IPS DF 6.9 (cell line): ENCODE measurements at regions not wholly inside any gene's neighbourhood (a gene's known extent, or its start where the extent isn't known, plus 50 kb on each side); places are given as distances from the start of the nearest gene placed in this dataset.

Source experiments
- DNase-seq: peaks from one replicate; pipeline ENCODE4 v3.0.0-alpha.2; 2013; ENCODE audit warnings: low read depth, low spot score
- H3K27ac ChIP-seq: one replicate; pipeline ENCODE4 v1.5.1; 2013; ENCODE audit warnings: low read length, control low read depth
- H3K27me3 ChIP-seq: 2 replicates; pipeline ENCODE4 v1.6.1; 2013; ENCODE audit warnings: mild to moderate bottlenecking, low read length; ENCODE audit not compliant: control insufficient read depth, insufficient read depth
- H3K36me3 ChIP-seq: 2 replicates; pipeline ENCODE4 v1.6.1; 2013; ENCODE audit warnings: low read length; ENCODE audit not compliant: control insufficient read depth, insufficient read depth
- H3K4me1 ChIP-seq: 2 replicates; pipeline ENCODE4 v1.6.1; 2013; ENCODE audit warnings: low read length; ENCODE audit not compliant: control insufficient read depth, insufficient read depth
- H3K4me3 ChIP-seq: 2 replicates; pipeline ENCODE4 v1.5.1; 2013; ENCODE audit warnings: mild to moderate bottlenecking, low read length
- H3K9me3 ChIP-seq: 2 replicates; pipeline ENCODE4 v1.6.1; 2013; ENCODE audit warnings: low read length, inconsistent platforms; ENCODE audit not compliant: control insufficient read depth, insufficient read depth
- WGBS: extraction: QIAGEN DNeasy Blood & Tissue Kit; methylation state at CpG from one replicate; pipeline ENCODE4 v1.1.7; 2013; ENCODE audit warnings: mixed read lengths, missing lambda C conversion rate; ENCODE audit not compliant: insufficient read length, insufficient coverage; 5-methylcytosine and 5-hydroxymethylcytosine counted together

DNA sequence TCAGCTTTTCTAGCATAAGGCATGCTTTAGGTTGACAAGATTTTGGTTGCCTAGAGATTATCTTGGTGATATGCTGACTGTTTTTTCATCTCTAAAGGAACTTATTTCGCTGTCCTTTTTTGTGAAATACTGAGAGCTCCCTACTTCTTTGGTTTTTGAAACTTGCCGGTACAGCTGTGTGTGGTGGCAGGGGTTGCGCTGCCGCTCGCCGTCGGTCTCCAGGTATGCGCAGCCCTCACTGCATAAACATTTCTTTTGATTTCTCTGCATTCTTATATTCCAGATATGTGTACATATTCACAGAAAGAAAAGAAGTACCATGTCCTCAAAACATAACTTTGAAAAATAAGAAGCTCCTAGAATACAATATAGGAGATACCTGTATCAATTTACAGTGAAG lies 106.4 kb upstream of the SYNDIG1 start:
- H3K27me3 ChIP-seq = no peaks in the 10 kb centered on the region
- no peak overlapping the region for H3K4me3 ChIP-seq
- H3K36me3 ChIP-seq = no peaks in the 10 kb centered on the region
- peaks cover 2% of the 10 kb centered on the region; the same call in 1 of the 2 replicates for H3K4me1 ChIP-seq
- no peak for DNase-seq
- no peak overlapping the region for H3K27ac ChIP-seq
- H3K9me3 ChIP-seq = no peaks in the 10 kb centered on the region
- no CpG with 5 or more reads among the region's 8 CpGs for WGBS

DNA sequence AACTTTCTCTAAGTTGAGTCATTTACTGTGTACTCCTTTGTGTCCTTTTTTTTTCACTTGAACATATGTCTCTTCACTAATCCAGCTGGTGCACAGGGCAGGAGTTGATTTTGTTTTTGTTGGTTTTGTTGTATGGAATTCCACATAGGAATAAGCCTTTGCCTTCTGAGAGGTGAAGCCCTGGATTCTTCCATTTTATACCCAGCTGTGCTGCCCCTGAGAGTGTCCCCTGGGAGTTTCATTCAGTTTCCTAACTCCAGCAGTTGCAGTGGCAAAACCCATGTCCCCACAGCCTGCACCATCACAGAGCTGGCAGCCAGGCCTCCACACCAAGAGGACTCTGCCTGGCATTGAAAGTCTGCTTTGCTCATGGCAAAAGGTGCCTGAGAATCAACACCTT lies 107.3 kb upstream of the SYNDIG1 start:
- no peak overlapping the region for H3K27ac ChIP-seq
- no peaks in the 10 kb centered on the region for H3K36me3 ChIP-seq
- no peaks in the 10 kb centered on the region for H3K9me3 ChIP-seq
- H3K4me1 ChIP-seq = peaks cover 2% of the 10 kb centered on the region; the same call in 1 of the 2 replicates
- DNase-seq = no peak
- no peak overlapping the region for H3K4me3 ChIP-seq
- H3K27me3 ChIP-seq = no peaks in the 10 kb centered on the region

DNA sequence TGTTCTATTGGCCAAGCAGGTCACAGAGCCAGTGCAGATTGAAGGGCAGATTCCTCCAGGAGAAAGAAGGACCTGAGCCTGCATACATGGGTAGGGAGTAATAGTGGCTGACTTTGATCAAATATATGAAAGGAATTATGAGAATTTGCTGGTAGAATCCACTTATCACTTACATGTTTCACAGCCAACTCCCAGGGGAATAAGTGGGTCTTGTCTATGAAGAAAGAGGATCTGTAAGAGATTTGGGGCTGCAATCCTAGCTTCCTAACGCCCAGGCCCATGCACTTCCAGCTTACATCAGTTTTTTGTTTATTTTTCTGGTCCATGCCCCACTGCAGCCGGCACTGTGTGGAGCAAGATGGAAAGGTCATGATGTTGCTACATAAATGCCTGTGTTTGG lies 107.9 kb upstream of the SYNDIG1 start:
- H3K4me1 ChIP-seq = peaks cover 2% of the 10 kb centered on the region; the same call in 1 of the 2 replicates
- no peak overlapping the region for H3K4me3 ChIP-seq
- WGBS = no CpG with 5 or more reads among the region's 2 CpGs
- no peak for DNase-seq
- no peak overlapping the region for H3K27ac ChIP-seq
- no peaks in the 10 kb centered on the region for H3K27me3 ChIP-seq
- no peaks in the 10 kb centered on the region for H3K9me3 ChIP-seq
- no peaks in the 10 kb centered on the region for H3K36me3 ChIP-seq

DNA sequence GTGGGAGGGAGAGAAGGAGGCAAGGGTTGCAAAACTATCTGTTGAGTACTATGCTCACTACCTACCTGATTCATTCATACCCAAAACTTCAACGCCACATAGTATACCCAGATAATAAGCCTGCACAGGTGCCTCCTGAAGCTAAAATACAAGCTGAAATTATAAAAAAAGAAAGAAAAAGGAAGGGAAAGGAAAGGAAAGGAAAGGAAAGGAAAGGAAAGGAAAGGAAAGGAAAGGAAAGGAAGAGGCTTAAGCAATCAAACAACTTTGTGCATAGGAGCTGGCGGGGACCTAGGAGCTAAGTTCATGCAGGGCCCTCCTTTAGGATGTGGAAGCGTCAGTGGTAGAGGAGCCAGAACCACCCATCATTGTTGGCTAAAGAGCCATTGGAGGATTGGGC lies 108.9 kb upstream of the SYNDIG1 start:
- no CpG with 5 or more reads among the region's 3 CpGs for WGBS
- H3K4me3 ChIP-seq = no peak overlapping the region
- no peaks in the 10 kb centered on the region for H3K36me3 ChIP-seq
- peaks cover 2% of the 10 kb centered on the region; the same call in 1 of the 2 replicates for H3K4me1 ChIP-seq
- H3K27me3 ChIP-seq = no peaks in the 10 kb centered on the region
- DNase-seq = no peak
- H3K9me3 ChIP-seq = no peaks in the 10 kb centered on the region
- H3K27ac ChIP-seq = no peak overlapping the region

DNA sequence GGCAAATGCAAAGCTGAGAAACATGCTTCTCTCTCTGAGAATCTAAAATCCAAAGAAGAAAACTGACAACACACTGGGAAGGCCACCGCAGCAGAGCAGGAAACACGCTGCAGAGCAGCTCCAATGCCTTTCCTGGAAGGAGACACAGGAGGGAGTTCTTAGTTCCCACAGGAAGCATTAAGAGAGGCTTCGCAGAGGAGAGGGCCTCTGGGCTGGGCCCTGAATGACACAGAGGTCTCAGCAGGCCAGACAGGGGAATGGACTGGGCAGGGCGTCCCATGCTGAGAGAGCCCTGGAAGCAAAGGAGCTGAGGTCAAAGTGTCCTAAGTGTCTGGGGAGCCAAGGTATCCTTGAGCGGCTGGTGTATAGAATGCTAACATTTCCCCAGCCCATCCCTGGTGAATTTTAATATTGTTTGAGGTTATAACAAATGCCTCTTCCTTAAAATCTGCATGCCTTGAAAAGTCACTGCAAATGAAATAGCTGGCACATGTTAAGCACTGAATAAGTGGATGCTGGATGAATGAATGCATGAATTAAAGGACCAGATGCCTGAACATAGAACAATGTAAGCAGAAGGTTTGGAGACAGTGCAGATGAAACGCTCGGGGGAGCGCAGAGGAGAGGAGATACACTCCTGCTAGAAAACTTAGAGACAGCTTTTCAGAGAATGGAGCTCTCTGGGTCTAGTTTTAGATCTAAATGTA lies 110.0 kb upstream of the SYNDIG1 start:
- no peak for DNase-seq
- Histone ChIP-seq H3K27me3 (no peaks in the 10 kb centered on the region), H3K9me3 (no peaks in the 10 kb centered on the region), H3K36me3 (no peaks in the 10 kb centered on the region), H3K4me3 (no peak overlapping the region), H3K4me1 (no peaks in the 10 kb centered on the region), H3K27ac (no peak overlapping the region)
- WGBS = no CpG with 5 or more reads among the region's 8 CpGs

DNA sequence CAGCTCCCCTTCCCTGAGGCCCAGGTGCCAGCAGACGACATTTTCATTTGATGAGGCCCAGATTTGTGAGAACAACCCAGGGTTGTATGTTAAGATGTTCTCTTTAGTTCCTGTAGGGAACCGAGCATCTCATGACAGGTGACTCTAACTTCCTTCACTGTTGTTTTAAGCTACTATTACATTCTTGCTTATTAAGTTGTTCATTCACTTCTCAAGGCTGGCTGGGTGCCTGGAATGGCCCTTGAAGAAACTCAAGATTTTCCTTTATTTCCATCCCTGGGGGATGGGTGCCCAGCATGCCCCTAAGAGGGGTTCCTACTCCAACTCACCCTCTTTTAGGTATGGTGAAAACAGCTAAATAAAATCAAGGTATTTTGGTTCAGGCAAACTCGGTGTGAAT lies 111.5 kb upstream of the SYNDIG1 start:
- no peaks in the 10 kb centered on the region for H3K4me1 ChIP-seq
- no peaks in the 10 kb centered on the region for H3K36me3 ChIP-seq
- no peaks in the 10 kb centered on the region for H3K9me3 ChIP-seq
- no peak for DNase-seq
- no peaks in the 10 kb centered on the region for H3K27me3 ChIP-seq
- H3K27ac ChIP-seq = no peak overlapping the region
- no CpG with 5 or more reads among the region's 3 CpGs for WGBS
- no peak overlapping the region for H3K4me3 ChIP-seq

DNA sequence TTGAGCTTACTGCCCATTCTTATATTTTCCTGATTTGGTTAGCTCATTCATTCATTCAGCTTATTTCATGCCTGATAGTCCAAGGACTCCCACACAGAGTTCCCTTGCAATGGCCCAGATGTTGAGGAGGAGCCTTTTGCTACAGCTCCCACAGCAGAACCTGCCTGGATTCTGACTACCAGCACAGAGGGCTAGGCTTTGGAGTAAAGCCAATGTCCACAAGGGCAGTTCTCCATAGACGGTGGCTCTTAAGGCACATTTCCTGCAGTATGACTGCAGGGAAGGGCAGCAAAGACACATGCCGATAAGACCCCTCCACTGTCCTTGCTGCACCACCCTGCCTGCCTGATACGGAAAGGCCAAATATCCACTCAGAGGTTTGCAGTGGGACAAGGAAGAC lies 112.3 kb upstream of the SYNDIG1 start:
- WGBS = no CpG with 5 or more reads among the region's 3 CpGs
- no peaks in the 10 kb centered on the region for H3K36me3 ChIP-seq

DNA sequence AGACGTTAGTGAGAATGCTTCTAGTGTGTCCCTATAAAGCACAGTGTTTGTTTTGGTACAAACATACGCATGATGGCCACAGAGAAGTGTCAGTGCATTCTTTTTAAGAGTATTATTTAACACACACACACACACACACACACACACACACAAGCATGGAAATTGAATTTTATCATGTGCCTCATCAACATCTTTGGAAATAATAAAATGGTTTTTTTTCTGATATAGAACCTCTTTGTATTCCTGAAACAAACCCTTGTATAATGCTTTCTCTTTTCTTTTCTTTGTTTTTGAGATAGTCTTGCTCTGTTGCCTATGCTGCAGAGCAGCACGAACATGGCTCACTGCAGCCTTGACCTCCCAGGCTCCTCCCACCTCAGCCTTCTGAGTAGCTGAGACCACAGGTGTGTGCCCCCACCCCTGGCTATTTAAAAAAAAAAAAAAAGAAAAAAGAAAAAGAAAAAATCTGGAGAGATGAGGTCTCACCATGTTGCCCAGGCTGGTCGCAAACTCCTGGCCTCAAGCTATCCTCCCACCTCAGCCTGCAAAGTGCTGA lies 116.2 kb upstream of the SYNDIG1 start:
- H3K4me1 ChIP-seq = no peaks in the 10 kb centered on the region
- H3K4me3 ChIP-seq = no peak overlapping the region
- no CpG with 5 or more reads among the region's 4 CpGs for WGBS
- no peak overlapping the region for H3K27ac ChIP-seq
- H3K9me3 ChIP-seq = no peaks in the 10 kb centered on the region
- H3K36me3 ChIP-seq = no peaks in the 10 kb centered on the region
- H3K27me3 ChIP-seq = no peaks in the 10 kb centered on the region
- no peak for DNase-seq

More for the DNA sequence above, 112.3 kb upstream of the SYNDIG1 start:
- Histone ChIP-seq H3K4me1 (no peaks in the 10 kb centered on the region), H3K4me3 (no peak overlapping the region), H3K9me3 (no peaks in the 10 kb centered on the region), H3K27ac (no peak overlapping the region), H3K27me3 (no peaks in the 10 kb centered on the region)
- no peak for DNase-seq

DNA sequence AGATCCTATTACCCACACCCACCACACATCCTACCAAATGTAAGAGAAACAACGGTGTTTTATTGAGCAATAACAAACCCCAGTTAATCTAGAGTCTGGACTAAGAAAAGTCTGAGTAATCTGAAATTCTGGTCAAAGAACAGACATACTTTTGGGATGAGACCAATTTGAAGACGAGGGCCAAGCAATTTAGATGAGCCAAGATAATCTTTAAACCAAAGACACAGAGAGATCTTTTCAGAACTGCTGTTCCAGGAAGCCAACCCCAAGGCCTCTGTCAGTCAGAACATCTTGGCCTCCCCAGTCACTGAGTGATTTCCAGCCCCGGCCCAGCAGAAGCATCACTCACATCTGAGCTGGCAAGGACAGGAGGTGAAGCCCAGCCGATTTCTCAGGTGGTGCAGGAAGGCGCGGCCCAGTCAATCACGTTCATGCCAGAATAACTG lies 118.5 kb upstream of the SYNDIG1 start:
- no peaks in the 10 kb centered on the region for H3K27me3 ChIP-seq
- no peak for DNase-seq
- no peaks in the 10 kb centered on the region for H3K4me1 ChIP-seq
- H3K9me3 ChIP-seq = no peaks in the 10 kb centered on the region
- H3K27ac ChIP-seq = no peak overlapping the region
- H3K36me3 ChIP-seq = no peaks in the 10 kb centered on the region
- H3K4me3 ChIP-seq = no peak overlapping the region
- no CpG with 5 or more reads among the region's 7 CpGs for WGBS

DNA sequence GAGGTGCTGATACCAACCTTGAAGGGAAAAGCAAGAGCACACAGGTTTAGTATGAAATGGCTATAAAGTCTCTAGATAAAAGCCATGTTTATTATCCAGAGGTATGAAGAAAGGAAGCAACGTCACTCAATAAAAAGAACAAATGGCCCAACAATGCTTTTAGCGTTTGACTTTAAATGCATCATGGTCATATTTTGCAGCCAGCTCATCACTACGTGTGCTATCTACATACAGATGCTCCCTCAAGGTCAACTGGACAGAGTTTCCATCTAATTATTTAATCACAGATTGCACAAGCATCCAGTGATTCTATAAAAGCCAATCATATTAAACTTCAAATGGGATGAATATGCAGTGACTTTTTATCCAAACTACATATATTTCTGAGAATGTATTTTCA lies 127.6 kb upstream of the SYNDIG1 start:
- Histone ChIP-seq H3K36me3 (no peaks in the 10 kb centered on the region; the same call in 1 of the 2 replicates), H3K4me1 (no peaks in the 10 kb centered on the region), H3K27me3 (no peaks in the 10 kb centered on the region), H3K9me3 (no peaks in the 10 kb centered on the region), H3K27ac (no peak overlapping the region), H3K4me3 (no peak overlapping the region)
- WGBS = no CpG with 5 or more reads among the region's 3 CpGs
- no peak for DNase-seq

DNA sequence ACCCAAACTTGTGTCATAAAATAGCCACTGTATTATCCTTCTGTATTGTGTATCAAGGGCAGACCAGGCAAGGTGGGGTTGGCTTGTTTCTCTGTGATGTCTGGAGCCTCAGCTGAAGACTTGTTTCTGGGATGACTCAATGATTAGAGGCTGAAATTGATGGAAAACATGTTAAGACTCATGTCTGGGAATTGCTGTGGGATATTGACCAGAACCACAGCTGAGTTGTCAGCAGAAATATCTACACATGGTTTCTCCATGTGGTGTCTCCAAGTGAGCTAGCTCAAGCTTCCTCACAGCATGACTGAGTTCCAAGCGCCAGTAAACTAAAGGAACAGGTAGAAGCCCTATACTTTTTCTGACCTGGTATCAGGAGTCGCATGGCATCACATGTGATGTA lies 128.5 kb upstream of the SYNDIG1 start:
- no peak overlapping the region for H3K27ac ChIP-seq
- H3K4me3 ChIP-seq = no peak overlapping the region
- H3K27me3 ChIP-seq = no peaks in the 10 kb centered on the region
- H3K4me1 ChIP-seq = no peaks in the 10 kb centered on the region
- WGBS = no CpG with 5 or more reads among the region's 2 CpGs
- no peak for DNase-seq
- H3K36me3 ChIP-seq = no peaks in the 10 kb centered on the region; the same call in 1 of the 2 replicates
- no peaks in the 10 kb centered on the region for H3K9me3 ChIP-seq
